ENCODE measurements at regions not wholly inside any gene's neighbourhood (a gene's known extent, or its start where the extent isn't known, plus 50 kb on each side); places are given as distances from the start of the nearest gene placed in this dataset.

- DNase-seq (ENCODE audit: low spot score in 2 of 2), result no peak
- FAIRE-seq, result no peak
Observed at GRCh38 chr13:106433066-106433465, 102.4 kb downstream of the EFNB2 start.

GRCh38 chr13:106432636-106433035, 102.8 kb downstream of the EFNB2 start:
- FAIRE-seq, result no peak
- no peak for DNase-seq (ENCODE audit: low spot score in 2 of 2)

- no peak for FAIRE-seq
- DNase-seq (ENCODE audit: low spot score in 2 of 2), result no peak
Observed at GRCh38 chr13:106426909-106427308, 108.6 kb downstream of the EFNB2 start.

GRCh38 chr13:106425661-106426060, 109.8 kb downstream of the EFNB2 start:
- FAIRE-seq (no peak), DNase-seq (ENCODE audit: low spot score in 2 of 2) (no peak)

GRCh38 chr13:106424805-106425204, 110.7 kb downstream of the EFNB2 start:
- FAIRE-seq (no peak), DNase-seq (ENCODE audit: low spot score in 2 of 2) (no peak)

- FAIRE-seq (no peak), DNase-seq (ENCODE audit: low spot score in 2 of 2) (no peak)
Observed at GRCh38 chr13:106423530-106423929, 111.9 kb downstream of the EFNB2 start.

- FAIRE-seq (no peak), DNase-seq (ENCODE audit: low spot score in 2 of 2) (no peak)
Observed at GRCh38 chr13:106418556-106418955, 116.9 kb downstream of the EFNB2 start.

- FAIRE-seq (no peak), DNase-seq (ENCODE audit: low spot score in 2 of 2) (no peak)
Observed at GRCh38 chr13:106417467-106418110, 117.9 kb downstream of the EFNB2 start.

- no peak for DNase-seq (ENCODE audit: low spot score in 2 of 2)
Observed at GRCh38 chr13:106416645-106417044, 118.8 kb downstream of the EFNB2 start.

GRCh38 chr13:106415971-106416370, 119.5 kb downstream of the EFNB2 start:
- FAIRE-seq (no peak), DNase-seq (ENCODE audit: low spot score in 2 of 2) (no peak)

More at GRCh38 chr13:106416645-106417044, 118.8 kb downstream of the EFNB2 start:
- no peak for FAIRE-seq

GRCh38 chr13:106415442-106415841, 120.0 kb downstream of the EFNB2 start:
- FAIRE-seq, result no peak
- DNase-seq (ENCODE audit: low spot score in 2 of 2), result no peak

- DNase-seq (ENCODE audit: low spot score in 2 of 2) (no peak), FAIRE-seq (no peak)
Observed at GRCh38 chr13:106407338-106407737, 128.1 kb downstream of the EFNB2 start.

GRCh38 chr13:106405731-106406130, 129.7 kb downstream of the EFNB2 start:
- no peak for FAIRE-seq
- DNase-seq (ENCODE audit: low spot score in 2 of 2), result no peak

GRCh38 chr13:106403280-106403679, 132.2 kb downstream of the EFNB2 start:
- no peak for FAIRE-seq
- no peak for DNase-seq (ENCODE audit: low spot score in 2 of 2)

- DNase-seq (ENCODE audit: low spot score in 2 of 2) (no peak), FAIRE-seq (no peak)
Observed at GRCh38 chr13:106402866-106403265, 132.6 kb downstream of the EFNB2 start.

GRCh38 chr13:106401081-106401480, 134.4 kb downstream of the EFNB2 start:
- no peak for FAIRE-seq
- no peak for DNase-seq (ENCODE audit: low spot score in 2 of 2)

GRCh38 chr13:106400289-106400688, 135.2 kb downstream of the EFNB2 start:
- DNase-seq (ENCODE audit: low spot score in 2 of 2) (no peak), FAIRE-seq (no peak)

- DNase-seq (ENCODE audit: low spot score in 2 of 2) (no peak), FAIRE-seq (no peak)
Observed at GRCh38 chr13:106398289-106398688, 137.2 kb downstream of the EFNB2 start.

GRCh38 chr13:106393776-106394175, 141.7 kb downstream of the EFNB2 start:
- no peak for FAIRE-seq
- no peak for DNase-seq (ENCODE audit: low spot score in 2 of 2)

GRCh38 chr13:106391681-106392080, 143.8 kb downstream of the EFNB2 start:
- DNase-seq (ENCODE audit: low spot score in 2 of 2) (no peak), FAIRE-seq (no peak)

GRCh38 chr13:106391271-106391670, 144.2 kb downstream of the EFNB2 start:
- FAIRE-seq, result no peak
- no peak for DNase-seq (ENCODE audit: low spot score in 2 of 2)

- no peak for FAIRE-seq
- DNase-seq (ENCODE audit: low spot score in 2 of 2), result no peak
Observed at GRCh38 chr13:106390367-106390766, 145.1 kb downstream of the EFNB2 start.

GRCh38 chr13:106385654-106386053, 149.8 kb downstream of the EFNB2 start:
- no peak for DNase-seq (ENCODE audit: low spot score in 2 of 2)
- FAIRE-seq, result no peak

Data from frontal cortex (tissue), 3 donors.